GM10266 (cell line): ENCODE measurements at regions not wholly inside any gene's neighbourhood (a gene's known extent, or its start where the extent isn't known, plus 50 kb on each side); places are given as distances from the start of the nearest gene placed in this dataset.
"Not testable (repeated sequence)": the region's sequence is repeated elsewhere in the genome, so short reads cannot be mapped to it uniquely, and the experiment has no call there.

Experiments used
- DNase-seq: peaks from one replicate; pipeline ENCODE4 v3.0.0; 2012; ENCODE audit errors: extremely low spot score
- TF ChIP-seq, protein P1 (sequence below): IDR thresholded peaks from 2 replicates; pipeline ENCODE4 v1.5.1; 2012; ENCODE audit warnings: mild to moderate bottlenecking, low read depth; ENCODE audit not compliant: control insufficient read depth, insufficient read depth; ENCODE audit errors: missing control alignments

DNA sequence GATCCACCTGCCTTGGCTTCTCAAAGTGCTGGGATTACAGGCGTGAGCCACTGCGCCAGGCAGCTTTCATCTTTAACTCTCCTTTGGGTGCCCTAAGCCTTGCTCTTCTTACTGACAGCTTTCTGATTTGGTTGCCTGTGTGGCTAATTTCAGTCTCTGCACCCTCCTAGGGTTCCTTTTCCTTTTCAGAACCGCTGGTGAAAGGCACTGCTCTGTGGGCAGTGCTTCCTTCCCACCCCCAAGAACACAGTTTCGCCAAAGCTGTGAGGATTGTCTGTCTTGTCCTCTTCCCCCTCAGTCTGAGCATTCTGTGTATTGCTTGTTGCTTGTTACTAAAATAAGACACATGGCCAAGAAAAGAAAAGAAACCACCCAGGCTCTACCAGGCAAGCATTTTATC, 101.4 kb upstream of the FRMPD3 start:
- TF ChIP-seq, protein P1, sequence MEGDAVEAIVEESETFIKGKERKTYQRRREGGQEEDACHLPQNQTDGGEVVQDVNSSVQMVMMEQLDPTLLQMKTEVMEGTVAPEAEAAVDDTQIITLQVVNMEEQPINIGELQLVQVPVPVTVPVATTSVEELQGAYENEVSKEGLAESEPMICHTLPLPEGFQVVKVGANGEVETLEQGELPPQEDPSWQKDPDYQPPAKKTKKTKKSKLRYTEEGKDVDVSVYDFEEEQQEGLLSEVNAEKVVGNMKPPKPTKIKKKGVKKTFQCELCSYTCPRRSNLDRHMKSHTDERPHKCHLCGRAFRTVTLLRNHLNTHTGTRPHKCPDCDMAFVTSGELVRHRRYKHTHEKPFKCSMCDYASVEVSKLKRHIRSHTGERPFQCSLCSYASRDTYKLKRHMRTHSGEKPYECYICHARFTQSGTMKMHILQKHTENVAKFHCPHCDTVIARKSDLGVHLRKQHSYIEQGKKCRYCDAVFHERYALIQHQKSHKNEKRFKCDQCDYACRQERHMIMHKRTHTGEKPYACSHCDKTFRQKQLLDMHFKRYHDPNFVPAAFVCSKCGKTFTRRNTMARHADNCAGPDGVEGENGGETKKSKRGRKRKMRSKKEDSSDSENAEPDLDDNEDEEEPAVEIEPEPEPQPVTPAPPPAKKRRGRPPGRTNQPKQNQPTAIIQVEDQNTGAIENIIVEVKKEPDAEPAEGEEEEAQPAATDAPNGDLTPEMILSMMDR: no peak
- DNase-seq: no peak

DNA sequence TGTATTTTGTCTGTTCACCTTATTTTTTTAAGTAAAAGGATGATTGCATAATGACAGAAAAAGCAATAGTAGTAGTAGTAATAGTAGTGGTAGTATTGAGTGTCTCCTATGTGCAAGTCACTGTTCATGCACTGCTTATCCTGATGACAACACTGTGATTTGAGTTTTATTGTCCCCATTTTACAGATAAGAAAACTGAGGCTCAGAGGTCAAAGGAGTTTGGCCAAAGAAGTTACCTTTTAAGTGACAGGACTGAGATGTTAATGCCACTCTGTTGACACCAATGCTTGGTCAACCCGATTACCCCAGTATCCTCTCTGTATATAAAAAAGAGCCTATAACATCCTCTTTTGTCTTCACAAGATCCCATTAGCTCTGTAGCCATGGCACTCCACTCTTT, 100.5 kb upstream of the FRMPD3 start:
- no peak for DNase-seq
- TF ChIP-seq, protein P1: no peak

DNA sequence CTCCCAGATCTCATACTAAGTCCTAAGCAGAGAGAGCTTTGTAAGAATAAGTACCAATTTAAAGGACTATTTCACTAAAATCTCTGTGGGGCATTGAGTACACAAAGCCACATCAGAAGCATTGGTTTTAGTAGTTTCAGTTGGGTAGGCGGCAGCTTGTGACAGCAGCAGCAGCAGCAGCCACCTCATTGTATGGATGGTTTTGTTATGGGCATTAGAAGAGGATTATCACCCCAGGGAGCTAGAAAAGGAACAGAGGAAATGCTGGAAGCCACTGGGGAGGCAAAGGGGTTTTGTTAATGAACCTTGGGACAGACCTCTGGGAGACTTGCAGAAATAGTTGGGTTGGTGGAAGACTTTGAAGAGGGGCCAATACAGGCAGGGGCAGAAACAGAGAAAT, 93.9 kb upstream of the FRMPD3 start:
- TF ChIP-seq, protein P1: no peak
- DNase-seq: no peak

DNA sequence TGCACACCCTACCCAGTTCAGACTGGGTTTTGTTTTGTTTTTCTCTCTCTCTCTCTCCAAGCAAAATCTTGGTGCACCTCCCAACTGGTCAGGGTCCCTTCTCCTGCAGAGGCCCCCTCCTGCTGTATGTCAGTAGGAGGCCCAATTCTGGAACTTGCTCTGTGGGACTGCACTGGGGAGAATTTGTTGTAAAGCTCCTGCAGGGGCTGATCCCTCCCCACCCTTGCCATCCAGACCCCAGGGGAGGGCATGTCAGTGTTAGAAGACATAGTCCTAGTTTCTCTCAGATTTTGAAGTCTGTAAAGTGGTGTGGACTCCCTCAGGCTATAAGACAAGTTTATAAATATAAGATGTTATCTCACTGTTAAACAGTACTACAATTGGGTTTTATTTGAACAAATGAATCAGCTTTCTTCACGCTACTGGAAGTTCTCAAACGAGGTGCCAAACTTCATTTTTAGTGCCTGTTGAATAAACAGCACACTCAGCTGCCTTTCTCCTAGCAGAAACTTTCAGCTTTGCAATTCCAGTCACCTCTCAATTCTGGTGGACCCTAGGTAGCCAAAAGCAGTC, 88.6 kb upstream of the FRMPD3 start:
- no peak for DNase-seq

DNA sequence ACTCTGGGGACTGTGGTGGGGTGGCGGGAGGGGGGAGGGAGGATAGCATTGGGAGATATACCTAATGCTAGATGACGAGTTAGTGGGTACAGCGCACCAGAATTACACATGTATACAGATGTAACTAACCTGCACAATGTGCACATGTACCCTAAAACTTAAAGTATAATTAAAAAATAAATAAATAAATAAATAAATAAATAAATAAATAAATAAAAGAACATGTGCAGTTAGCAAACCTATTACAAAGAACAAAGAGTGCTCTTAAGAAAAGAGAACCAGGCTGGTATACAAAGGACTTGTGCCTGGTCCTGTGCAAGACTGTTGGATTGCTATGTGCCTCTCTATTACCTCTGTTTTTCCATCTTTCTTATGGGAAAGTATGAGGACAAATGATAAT, 79.3 kb upstream of the FRMPD3 start:
- not testable (repeated sequence) for DNase-seq

More for the DNA sequence above, 88.6 kb upstream of the FRMPD3 start:
- TF ChIP-seq, protein P1: no peak

DNA sequence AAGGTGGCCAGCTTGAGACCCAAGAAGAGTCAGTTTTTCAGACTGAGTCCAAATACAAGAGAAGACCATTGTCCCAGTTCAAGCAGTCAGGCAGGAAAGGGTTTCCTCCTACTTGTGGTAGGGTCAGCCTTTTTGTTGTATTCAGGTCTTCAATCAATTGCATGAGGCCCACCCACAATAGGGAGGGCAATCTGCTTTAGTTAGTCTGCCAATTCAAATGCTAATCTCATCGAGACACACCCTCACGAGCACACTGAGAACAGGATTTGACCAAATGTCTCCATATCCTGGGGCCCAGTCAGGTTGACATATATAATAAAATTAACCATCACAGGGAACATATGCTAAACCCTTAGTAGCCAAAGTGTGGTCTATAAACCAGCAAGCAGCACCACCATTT, 75.3 kb upstream of the FRMPD3 start:
- TF ChIP-seq, protein P1: no peak
- no peak for DNase-seq

DNA sequence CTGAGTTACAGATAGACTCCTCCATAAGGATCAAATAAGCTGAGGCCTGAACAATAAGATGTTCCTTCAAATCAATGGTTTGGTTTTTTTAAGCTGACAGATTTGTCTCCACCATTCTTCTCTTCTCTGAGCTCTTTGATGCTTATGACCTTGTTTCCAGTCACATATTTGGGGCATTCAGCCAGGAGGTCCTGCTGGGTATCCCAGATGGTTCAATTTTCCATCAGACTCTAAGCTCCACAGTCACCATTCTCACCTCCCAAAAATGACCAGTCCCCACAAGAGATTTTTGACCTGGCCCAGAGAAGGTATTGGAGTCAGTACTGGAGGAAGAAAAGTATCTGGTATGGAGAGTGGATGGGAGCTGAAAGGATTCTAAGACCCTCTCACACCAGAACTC, 74.6 kb upstream of the FRMPD3 start:
- no peak for DNase-seq

DNA sequence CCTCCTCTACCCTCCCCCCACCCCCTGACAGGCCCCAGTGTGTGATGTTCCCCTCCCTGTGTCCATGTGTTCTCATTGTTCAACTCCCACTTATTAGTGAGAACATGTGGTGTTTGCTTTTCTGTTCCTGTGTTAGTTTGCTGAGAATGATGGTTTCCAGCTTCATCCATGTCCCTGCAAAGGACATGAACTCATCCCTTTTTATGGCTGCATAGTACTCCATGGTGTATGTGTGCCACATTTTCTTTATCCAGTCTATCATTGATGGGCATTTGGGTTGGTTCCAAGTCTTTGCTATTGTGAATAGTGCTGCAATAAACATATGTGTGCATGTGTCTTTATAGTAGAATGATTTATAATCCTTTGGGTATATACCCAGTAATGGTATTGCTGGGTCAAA, 73.3 kb upstream of the FRMPD3 start:
- DNase-seq: not testable (repeated sequence)

More for the DNA sequence above, 74.6 kb upstream of the FRMPD3 start:
- TF ChIP-seq, protein P1: no peak
